B cell (primary cell): ENCODE measurements at regions not wholly inside any gene's neighbourhood (a gene's known extent, or its start where the extent isn't known, plus 50 kb on each side); places are given as distances from the start of the nearest gene placed in this dataset.

Source experiments
- ATAC-seq: fragments of 200-7000 bp; cut with Tn5 transposase; one replicate; pipeline ENCODE4 v1.10.0; 2021; ENCODE audit warnings: low read depth, mild to moderate bottlenecking, moderate number of reproducible peaks, moderate library complexity
- CTCF ChIA-PET: fragments of 350-600 bp; sonication (Branson Sonifier 250); formaldehyde crosslinking; loops from one replicate; lab custom pipeline; 2021; ENCODE audit warnings: antibody characterized with exemption, inconsistent platforms; lab: Charles Lee
- POLR2A ChIA-PET: fragments of 350-600 bp; sonication (Branson Sonifier 250); formaldehyde crosslinking; loops from one replicate; lab custom pipeline; 2021; ENCODE audit warnings: antibody characterized with exemption; lab: Charles Lee
- DNase-seq: peaks from one replicate; pipeline ENCODE4 v3.0.0; 2013
- H2AFZ ChIP-seq: 2 replicates; pipeline ENCODE4 v1.6.1; 2012; ENCODE audit warnings: mild to moderate bottlenecking, low read depth, low read length; ENCODE audit not compliant: insufficient read depth, poor library complexity, severe bottlenecking
- H3K27ac ChIP-seq, 2 donors: 1 replicate in 1 of 2; 2 replicates in 1 of 2; pipeline ENCODE4 v1.5.1; 2012 to 2013; ENCODE audit warnings: low read length in 2 of 2, mild to moderate bottlenecking in 2 of 2, moderate library complexity in 1 of 2
- H3K27me3 ChIP-seq, 4 experiments: fragments of 200-600 bp in 1 of 4; sonication (generic) in 1 of 4; replicated peaks in 1 of 4; 1 replicate in 2 of 4; 2 replicates in 2 of 4; pipeline versions ENCODE4 v1.6.1 to v1.7.0; 2013 to 2016; ENCODE audit warnings: low read length in 3 of 4, mild to moderate bottlenecking in 2 of 4, mixed read lengths in 1 of 4, moderate library complexity in 1 of 4; ENCODE audit not compliant: insufficient read depth in 4 of 4, control insufficient read depth in 3 of 4; ENCODE audit errors: control extremely low read depth in 1 of 4
- H3K36me3 ChIP-seq, 2 experiments: replicated peaks in 1 of 2; 1 replicate in 1 of 2; 2 replicates in 1 of 2; pipeline versions ENCODE4 v1.6.1 to v1.7.1; 2013; ENCODE audit warnings: low read length in 1 of 2; ENCODE audit not compliant: insufficient read depth in 2 of 2, control insufficient read depth in 1 of 2; ENCODE audit errors: control extremely low read depth in 1 of 2, extremely low read depth in 1 of 2
- H3K4me1 ChIP-seq, 2 donors: fragments of 200-600 bp in 1 of 2; sonication (generic) in 1 of 2; 1 replicate in 1 of 2; 2 replicates in 1 of 2; pipeline versions ENCODE4 v1.5.1 to v1.6.1; 2013 to 2017; ENCODE audit warnings: low read length in 2 of 2; ENCODE audit not compliant: control insufficient read depth in 2 of 2, insufficient read depth in 2 of 2
- H3K4me2 ChIP-seq: replicated peaks from 2 replicates; pipeline ENCODE3; 2012; ENCODE audit warnings: mild to moderate bottlenecking, low read depth, low read length; ENCODE audit not compliant: poor library complexity, severe bottlenecking
- H3K4me3 ChIP-seq, 5 experiments: fragments of 200-600 bp in 1 of 5; sonication (generic) in 1 of 5; 1 replicate in 3 of 5; 2 replicates in 2 of 5; pipeline versions ENCODE4 v1.5.1 to v1.7.0; 2011 to 2016; ENCODE audit warnings: low read length in 4 of 5, mild to moderate bottlenecking in 4 of 5, low read depth in 2 of 5, control low read depth in 1 of 5, moderate library complexity in 1 of 5; ENCODE audit not compliant: insufficient read depth in 1 of 5; ENCODE audit errors: control extremely low read depth in 1 of 5, extremely low read depth in 1 of 5
- H3K79me2 ChIP-seq: fragments of 200-600 bp; sonication (generic); one replicate; pipeline ENCODE4 v1.6.0; 2016; ENCODE audit warnings: low read length; ENCODE audit not compliant: control insufficient read depth, insufficient read depth
- H3K9ac ChIP-seq: fragments of 200-600 bp; sonication (generic); 2 replicates; pipeline ENCODE4 v1.6.1; 2017; ENCODE audit warnings: mild to moderate bottlenecking, low read length, moderate library complexity
- H3K9me3 ChIP-seq, 3 donors: one replicate each; pipeline versions ENCODE4 v1.6.1 to v1.7.1; 2013; ENCODE audit warnings: low read length in 2 of 3; ENCODE audit not compliant: control insufficient read depth in 2 of 3, insufficient read depth in 1 of 3; ENCODE audit errors: control extremely low read depth in 1 of 3
- H4K20me1 ChIP-seq: 2 replicates; pipeline ENCODE4 v1.6.0; 2012; ENCODE audit warnings: mild to moderate bottlenecking, low read length; ENCODE audit not compliant: insufficient read depth, control insufficient read depth, poor library complexity, severe bottlenecking
- H3K27ac Mint-ChIP-seq: one replicate; pipeline ENCODE4 v1.8.0; 2021; ENCODE audit warnings: mixed read lengths
- H3K27me3 Mint-ChIP-seq: one replicate; pipeline ENCODE4 v1.8.0; 2021; ENCODE audit warnings: mixed read lengths
- H3K4me1 Mint-ChIP-seq: one replicate; pipeline ENCODE4 v1.8.0; 2021; ENCODE audit warnings: mixed read lengths
- H3K4me3 Mint-ChIP-seq: one replicate; pipeline ENCODE4 v1.8.0; 2021; ENCODE audit warnings: mixed read lengths
- H3K9me3 Mint-ChIP-seq: one replicate; pipeline ENCODE4 v1.8.0; 2022; ENCODE audit warnings: mixed read lengths; ENCODE audit not compliant: insufficient read depth
- EZH2 ChIP-seq: IDR thresholded peaks from 2 replicates; pipeline ENCODE4 v1.6.1; 2012; ENCODE audit warnings: borderline replicate concordance, low read depth, mild to moderate bottlenecking, moderate library complexity, low read length; ENCODE audit not compliant: insufficient read depth, poor library complexity, severe bottlenecking
- WGBS: methylation state at CpG from one replicate; pipeline ENCODE4 v1.1.5; 2013; ENCODE audit warnings: missing lambda C conversion rate; ENCODE audit not compliant: insufficient coverage; 5-methylcytosine and 5-hydroxymethylcytosine counted together
- intact Hi-C: fragments of 100-400 bp; cut with micrococcal nuclease; formaldehyde crosslinking; loops from one replicate; pipeline ENCODE4 v1.10.0; 2022
- TF ChIP-seq, protein P1 (sequence below): fragments of 200-600 bp; IDR thresholded peaks from one replicate; pipeline ENCODE4 v1.8.0; 2022; ENCODE audit warnings: antibody characterized with exemption, mild to moderate bottlenecking

DNA sequence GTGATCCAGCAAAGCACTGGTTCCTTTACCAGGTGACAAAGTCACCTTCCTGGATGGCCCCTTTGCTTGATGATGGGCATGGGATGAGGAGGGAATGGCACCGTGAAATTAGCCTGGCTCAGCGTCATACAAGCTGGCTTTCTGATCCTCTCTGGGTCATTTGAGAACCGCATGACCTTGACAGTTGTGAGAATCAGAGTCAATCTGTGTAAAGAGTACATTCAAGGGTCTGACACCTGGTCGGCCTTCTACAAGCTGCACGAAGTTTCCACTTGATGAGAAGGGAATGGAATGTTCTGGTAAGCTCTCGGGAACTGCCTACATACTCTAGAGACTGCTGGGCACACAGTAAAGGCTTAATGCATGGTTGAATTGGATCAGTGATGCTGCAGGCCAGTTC is 319.8 kb upstream of the TLE3 start:
- ATAC-seq (no peak), DNase-seq (no peak)
- Histone ChIP-seq H3K4me1 (no peaks in the 10 kb centered on the region), H3K79me2 (no peaks in the 10 kb centered on the region), H2AFZ (no peak overlapping the region), H3K9me3 (peaks cover 0 to 9% (median 0%) of the 10 kb centered on the region in 3 donors), H3K9ac (no peak overlapping the region), H3K27ac (no peak overlapping the region), H4K20me1 (no peaks in the 10 kb centered on the region), H3K27me3 (peaks cover 0 to 4% (median 1%) of the 10 kb centered on the region in 4 experiments), H3K36me3 (no peaks in the 10 kb centered on the region), H3K4me2 (no peak overlapping the region), H3K4me3 (no peak overlapping the region)
- Mint-ChIP-seq H3K27ac (no peak overlapping the region), H3K4me3 (no peak overlapping the region), H3K9me3 (no peaks in the 10 kb centered on the region), H3K27me3 (peaks cover 27% of the 10 kb centered on the region), H3K4me1 (no peaks in the 10 kb centered on the region)
- TF ChIP-seq, protein P1, sequence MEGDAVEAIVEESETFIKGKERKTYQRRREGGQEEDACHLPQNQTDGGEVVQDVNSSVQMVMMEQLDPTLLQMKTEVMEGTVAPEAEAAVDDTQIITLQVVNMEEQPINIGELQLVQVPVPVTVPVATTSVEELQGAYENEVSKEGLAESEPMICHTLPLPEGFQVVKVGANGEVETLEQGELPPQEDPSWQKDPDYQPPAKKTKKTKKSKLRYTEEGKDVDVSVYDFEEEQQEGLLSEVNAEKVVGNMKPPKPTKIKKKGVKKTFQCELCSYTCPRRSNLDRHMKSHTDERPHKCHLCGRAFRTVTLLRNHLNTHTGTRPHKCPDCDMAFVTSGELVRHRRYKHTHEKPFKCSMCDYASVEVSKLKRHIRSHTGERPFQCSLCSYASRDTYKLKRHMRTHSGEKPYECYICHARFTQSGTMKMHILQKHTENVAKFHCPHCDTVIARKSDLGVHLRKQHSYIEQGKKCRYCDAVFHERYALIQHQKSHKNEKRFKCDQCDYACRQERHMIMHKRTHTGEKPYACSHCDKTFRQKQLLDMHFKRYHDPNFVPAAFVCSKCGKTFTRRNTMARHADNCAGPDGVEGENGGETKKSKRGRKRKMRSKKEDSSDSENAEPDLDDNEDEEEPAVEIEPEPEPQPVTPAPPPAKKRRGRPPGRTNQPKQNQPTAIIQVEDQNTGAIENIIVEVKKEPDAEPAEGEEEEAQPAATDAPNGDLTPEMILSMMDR, result no peak
- no peak for TF ChIP-seq EZH2
- intact Hi-C loops, result no loop called here
- WGBS, result 89% methylated on average over 5 of the region's 6 CpGs
- CTCF ChIA-PET, result no interaction called here
- POLR2A ChIA-PET, result interaction anchor here (0.6 kb wide), 1 partner anchor 13 kb away, joined by 6 read pairs; no protein-coding TSS in a partner anchor

DNA sequence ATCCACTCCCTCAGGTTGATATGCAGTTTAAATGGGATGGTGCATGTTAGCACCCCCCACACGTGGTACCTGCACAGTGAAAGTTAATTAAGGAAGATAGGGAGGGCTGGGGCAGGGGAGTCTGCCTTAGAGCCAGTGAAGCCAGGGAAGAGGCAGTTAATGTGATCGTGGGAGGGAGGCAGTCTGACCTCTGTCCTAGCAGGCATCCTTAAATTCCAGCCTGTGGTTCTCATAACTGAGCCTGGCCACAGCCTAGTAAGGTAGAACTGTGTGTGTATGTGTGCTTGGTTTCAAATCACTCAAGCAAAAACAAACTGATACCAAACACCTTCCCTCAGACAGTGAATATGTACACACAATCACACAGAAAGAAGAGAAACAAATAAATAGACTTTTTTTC is 319.1 kb upstream of the TLE3 start:
- no peaks in the 10 kb centered on the region for H3K4me1 ChIP-seq

More for the DNA sequence above, 319.1 kb upstream of the TLE3 start:
- Histone ChIP-seq H3K9ac (no peak overlapping the region), H3K27me3 (peaks cover 0 to 4% (median under 1%) of the 10 kb centered on the region in 4 experiments), H3K36me3 (no peaks in the 10 kb centered on the region), H3K4me2 (no peak overlapping the region), H3K79me2 (no peaks in the 10 kb centered on the region), H3K9me3 (peaks cover 0 to 9% (median 0%) of the 10 kb centered on the region in 3 donors), H2AFZ (no peak overlapping the region), H4K20me1 (no peaks in the 10 kb centered on the region), H3K27ac (no peak overlapping the region), H3K4me3 (no peak overlapping the region)
- TF ChIP-seq EZH2, result no peak
- TF ChIP-seq, protein P1, result no peak
- Mint-ChIP-seq H3K4me1 (no peaks in the 10 kb centered on the region), H3K9me3 (no peaks in the 10 kb centered on the region), H3K27me3 (peaks cover 23% of the 10 kb centered on the region), H3K4me3 (no peak overlapping the region), H3K27ac (no peak overlapping the region)
- DNase-seq (no peak), ATAC-seq (no peak)
- 88% methylated on average over 1 of the region's 2 CpGs for WGBS
- ChIA-PET POLR2A (no interaction called here), CTCF (no interaction called here)
- intact Hi-C loops, result no loop called here
